ENCODE measurements at regions not wholly inside any gene's neighbourhood (a gene's known extent, or its start where the extent isn't known, plus 50 kb on each side); places are given as distances from the start of the nearest gene placed in this dataset.
"Not testable (repeated sequence)": the region's sequence is repeated elsewhere in the genome, so short reads cannot be mapped to it uniquely, and the experiment has no call there.

GRCh38 chr4:128684016-128684415, 125.5 kb upstream of the JADE1 start:
- no peak for ATAC-seq (replicated peaks in 6 of 8)
- no peak overlapping the region for H3K27ac ChIP-seq
- no peak overlapping the region for H3K4me3 ChIP-seq
- H3K4me1 ChIP-seq (replicated peaks in 1 of 2), result peaks cover 11 to 24% of the 10 kb centered on the region in 2 donors
- 20 to 83% (median 47%) methylated on average over 1 to 2 of the region's 2 CpGs; no CpG with 5 or more reads in 1 of the 10 experiments for WGBS, 10 experiments
- in situ Hi-C loops (cut with MboI; ENCODE audit: low pct_unique_long_range_greater_than_20kb in 2 of 9, low sequenced_read_pairs in 9 of 9, unreplicated experiment in 9 of 9), result no loop called here

- in situ Hi-C loops (cut with MboI; ENCODE audit: low pct_unique_long_range_greater_than_20kb in 2 of 9, low sequenced_read_pairs in 9 of 9, unreplicated experiment in 9 of 9), result no loop called here
- ATAC-seq (replicated peaks in 6 of 8), result peak in 3 of 8 experiments; percentile 50 to 64 (median 59)
- 0 to 100% (median 53%) methylated on average over 1 to 9 of the region's 9 CpGs for WGBS, 10 experiments
- Histone ChIP-seq H3K4me1 (replicated peaks in 1 of 2) (peaks cover 10 to 16% of the 10 kb centered on the region in 2 donors), H3K27ac (peak overlapping the region in 1 of 2 donors; percentile 53), H3K4me3 (no peak overlapping the region)
These were observed 126.4 kb upstream of the JADE1 start for GRCh38 chr4:128682942-128683666.

GRCh38 chr4:128676095-128676494, 133.4 kb upstream of the JADE1 start:
- Histone ChIP-seq H3K27ac (no peak overlapping the region), H3K4me3 (no peak overlapping the region), H3K4me1 (replicated peaks in 1 of 2) (no peaks in the 10 kb centered on the region)
- no peak for ATAC-seq (replicated peaks in 6 of 8)
- in situ Hi-C loops (cut with MboI; ENCODE audit: low pct_unique_long_range_greater_than_20kb in 2 of 9, low sequenced_read_pairs in 9 of 9, unreplicated experiment in 9 of 9), result no loop called here
- WGBS, 10 experiments, result 67 to 100% (median 90%) methylated on average over 1 of the region's 1 CpG; no CpG with 5 or more reads in 1 of the 10 experiments

DNA sequence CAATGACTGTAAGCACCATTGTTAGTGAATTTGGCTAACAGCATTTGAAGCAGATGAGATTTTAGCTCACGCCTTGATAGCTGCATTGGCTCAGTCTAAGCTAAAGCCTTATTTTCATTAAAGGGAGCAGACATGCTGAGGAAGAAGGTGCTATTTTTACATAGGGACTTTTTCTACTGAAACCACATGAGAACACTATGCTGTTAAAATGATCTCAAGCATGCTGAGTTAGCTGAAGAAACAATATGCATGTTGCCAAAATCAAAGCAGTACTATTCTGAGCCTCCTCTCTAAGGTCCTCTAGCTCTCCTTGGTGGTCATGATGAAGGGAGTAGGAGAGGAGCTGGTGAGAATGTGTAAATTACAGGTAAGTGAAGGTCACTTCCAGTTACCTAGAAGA, 134.4 kb upstream of the JADE1 start:
- Histone ChIP-seq H3K4me1 (replicated peaks in 1 of 2) (no peaks in the 10 kb centered on the region), H3K27ac (no peak overlapping the region), H3K4me3 (no peak overlapping the region)
- in situ Hi-C loops (cut with MboI; ENCODE audit: low pct_unique_long_range_greater_than_20kb in 2 of 9, low sequenced_read_pairs in 9 of 9, unreplicated experiment in 9 of 9), result no loop called here
- 17 to 100% (median 79%) methylated on average over 1 of the region's 1 CpG; no CpG with 5 or more reads in 2 of the 10 experiments for WGBS, 10 experiments
- ATAC-seq (replicated peaks in 6 of 8), result no peak

- 73 to 100% (median 97%) methylated on average over 1 to 6 of the region's 7 CpGs; no CpG with 5 or more reads in 3 of the 10 experiments for WGBS, 10 experiments
- H3K4me3 ChIP-seq; ATAC-seq (replicated peaks in 6 of 8); H3K27ac ChIP-seq; in situ Hi-C loops (cut with MboI; ENCODE audit: low pct_unique_long_range_greater_than_20kb in 2 of 9, low sequenced_read_pairs in 9 of 9, unreplicated experiment in 9 of 9); H3K4me1 ChIP-seq (replicated peaks in 1 of 2): not testable (repeated sequence)
These were observed 136.3 kb upstream of the JADE1 start for GRCh38 chr4:128673159-128673558.

- in situ Hi-C loops (cut with MboI; ENCODE audit: low pct_unique_long_range_greater_than_20kb in 2 of 9, low sequenced_read_pairs in 9 of 9, unreplicated experiment in 9 of 9); H3K4me3 ChIP-seq; H3K27ac ChIP-seq; ATAC-seq (replicated peaks in 6 of 8); H3K4me1 ChIP-seq (replicated peaks in 1 of 2): not testable (repeated sequence)
- 60 to 96% (median 78%) methylated on average over 1 to 6 of the region's 22 CpGs; no CpG with 5 or more reads in 7 of the 10 experiments for WGBS, 10 experiments
These were observed 136.9 kb upstream of the JADE1 start for GRCh38 chr4:128672596-128672995.

DNA sequence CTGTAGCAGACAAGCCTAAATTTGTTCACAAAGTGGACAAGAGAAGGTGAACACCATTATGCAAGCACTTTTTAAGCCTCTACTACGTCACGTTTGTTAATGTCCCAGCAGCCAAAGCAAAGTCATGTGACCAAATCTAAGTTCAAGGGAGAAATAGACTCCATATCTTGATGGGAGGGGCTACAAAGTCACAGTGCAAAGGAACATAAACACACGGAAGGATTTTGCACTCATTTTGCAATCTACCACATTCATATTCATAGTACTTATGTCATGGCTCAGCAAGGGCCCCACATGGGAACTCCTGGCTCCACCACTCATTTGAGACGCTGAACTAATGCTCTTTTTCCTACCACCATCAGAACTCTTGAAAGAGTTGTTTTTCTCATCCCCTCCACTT, 139.0 kb upstream of the JADE1 start:
- no peak overlapping the region for H3K27ac ChIP-seq
- no peak overlapping the region for H3K4me3 ChIP-seq
- in situ Hi-C loops (cut with MboI; ENCODE audit: low pct_unique_long_range_greater_than_20kb in 2 of 9, low sequenced_read_pairs in 9 of 9, unreplicated experiment in 9 of 9), result no loop called here
- no peak for ATAC-seq (replicated peaks in 6 of 8)
- H3K4me1 ChIP-seq (replicated peaks in 1 of 2), result no peaks in the 10 kb centered on the region
- 0 to 100% (median 74%) methylated on average over 1 to 4 of the region's 4 CpGs; no CpG with 5 or more reads in 2 of the 10 experiments for WGBS, 10 experiments

DNA sequence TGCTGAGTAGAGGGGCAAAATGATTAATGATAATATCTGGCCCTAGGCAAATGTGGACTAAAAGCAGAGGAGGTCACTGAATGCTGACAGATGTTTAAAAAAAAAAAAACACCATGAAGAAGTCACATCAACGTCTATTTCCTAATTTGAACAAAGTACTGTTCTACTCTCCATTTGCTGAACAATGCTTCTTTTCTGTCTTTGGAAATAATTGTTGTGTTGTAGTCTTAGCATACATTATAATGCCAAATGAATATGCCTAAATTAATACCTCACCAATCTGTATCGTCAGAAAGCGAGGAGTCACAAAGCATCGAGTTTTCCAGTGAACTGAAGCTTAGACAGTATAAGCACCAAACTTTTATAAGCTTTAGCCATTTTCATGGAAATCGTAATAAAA, 140.9 kb upstream of the JADE1 start:
- no peak overlapping the region for H3K27ac ChIP-seq
- H3K4me3 ChIP-seq, result no peak overlapping the region
- H3K4me1 ChIP-seq (replicated peaks in 1 of 2), result no peaks in the 10 kb centered on the region
- ATAC-seq (replicated peaks in 6 of 8), result no peak
- WGBS, 10 experiments, result 48 to 86% (median 81%) methylated on average over 1 to 5 of the region's 5 CpGs; no CpG with 5 or more reads in 1 of the 10 experiments
- in situ Hi-C loops (cut with MboI; ENCODE audit: low pct_unique_long_range_greater_than_20kb in 2 of 9, low sequenced_read_pairs in 9 of 9, unreplicated experiment in 9 of 9), result no loop called here

- WGBS, 10 experiments, result 41 to 93% (median 80%) methylated on average over 1 to 2 of the region's 2 CpGs; no CpG with 5 or more reads in 7 of the 10 experiments
- in situ Hi-C loops (cut with MboI; ENCODE audit: low pct_unique_long_range_greater_than_20kb in 2 of 9, low sequenced_read_pairs in 9 of 9, unreplicated experiment in 9 of 9), result no loop called here
- no peak for ATAC-seq (replicated peaks in 6 of 8)
- Histone ChIP-seq H3K4me1 (replicated peaks in 1 of 2) (no peaks in the 10 kb centered on the region), H3K27ac (no peak overlapping the region), H3K4me3 (no peak overlapping the region)
These were observed 144.0 kb upstream of the JADE1 start for GRCh38 chr4:128665514-128665913.

- Histone ChIP-seq H3K4me3 (no peak overlapping the region), H3K27ac (no peak overlapping the region), H3K4me1 (replicated peaks in 1 of 2) (no peaks in the 10 kb centered on the region)
- ATAC-seq (replicated peaks in 6 of 8), result no peak
- in situ Hi-C loops (cut with MboI; ENCODE audit: low pct_unique_long_range_greater_than_20kb in 2 of 9, low sequenced_read_pairs in 9 of 9, unreplicated experiment in 9 of 9), result no loop called here
- WGBS, 10 experiments, result 20 to 100% (median 90%) methylated on average over 1 to 2 of the region's 3 CpGs; no CpG with 5 or more reads in 6 of the 10 experiments
These were observed 146.2 kb upstream of the JADE1 start for GRCh38 chr4:128663325-128663724.

DNA sequence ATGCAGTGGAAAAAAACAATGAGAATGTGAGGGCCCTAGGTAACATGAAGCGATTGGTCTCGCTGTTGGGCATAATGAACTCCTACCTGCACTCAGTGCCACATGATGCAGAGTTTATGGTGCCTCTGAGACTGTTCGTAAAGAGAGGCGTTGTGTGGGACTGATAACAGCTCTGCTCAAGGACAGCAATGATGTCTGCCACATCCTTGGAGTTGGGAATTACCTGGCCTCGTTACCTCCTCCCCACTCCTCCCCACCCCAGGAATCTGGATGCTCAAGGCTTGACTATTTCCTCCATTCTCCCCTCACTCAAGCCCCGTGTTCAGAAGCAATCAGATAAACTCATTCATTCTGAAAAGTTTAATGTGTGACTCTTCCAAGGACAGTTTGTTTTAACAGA, 148.0 kb upstream of the JADE1 start:
- no peak overlapping the region for H3K27ac ChIP-seq
- in situ Hi-C loops (cut with MboI; ENCODE audit: low pct_unique_long_range_greater_than_20kb in 2 of 9, low sequenced_read_pairs in 9 of 9, unreplicated experiment in 9 of 9), result no loop called here
- WGBS, 10 experiments, result 39 to 100% (median 84%) methylated on average over 1 to 6 of the region's 6 CpGs; no CpG with 5 or more reads in 1 of the 10 experiments

GRCh38 chr4:128660361-128661215, 148.9 kb upstream of the JADE1 start:
- no peak for ATAC-seq (replicated peaks in 6 of 8)
- no peak overlapping the region for H3K27ac ChIP-seq
- 0 to 100% (median 93%) methylated on average over 1 to 3 of the region's 3 CpGs; no CpG with 5 or more reads in 2 of the 10 experiments for WGBS, 10 experiments
- in situ Hi-C loops (cut with MboI; ENCODE audit: low pct_unique_long_range_greater_than_20kb in 2 of 9, low sequenced_read_pairs in 9 of 9, unreplicated experiment in 9 of 9), result no loop called here
- H3K4me3 ChIP-seq, result no peak overlapping the region
- no peaks in the 10 kb centered on the region for H3K4me1 ChIP-seq (replicated peaks in 1 of 2)

More for the DNA sequence above, 148.0 kb upstream of the JADE1 start:
- no peaks in the 10 kb centered on the region for H3K4me1 ChIP-seq (replicated peaks in 1 of 2)
- no peak for ATAC-seq (replicated peaks in 6 of 8)
- no peak overlapping the region for H3K4me3 ChIP-seq

DNA sequence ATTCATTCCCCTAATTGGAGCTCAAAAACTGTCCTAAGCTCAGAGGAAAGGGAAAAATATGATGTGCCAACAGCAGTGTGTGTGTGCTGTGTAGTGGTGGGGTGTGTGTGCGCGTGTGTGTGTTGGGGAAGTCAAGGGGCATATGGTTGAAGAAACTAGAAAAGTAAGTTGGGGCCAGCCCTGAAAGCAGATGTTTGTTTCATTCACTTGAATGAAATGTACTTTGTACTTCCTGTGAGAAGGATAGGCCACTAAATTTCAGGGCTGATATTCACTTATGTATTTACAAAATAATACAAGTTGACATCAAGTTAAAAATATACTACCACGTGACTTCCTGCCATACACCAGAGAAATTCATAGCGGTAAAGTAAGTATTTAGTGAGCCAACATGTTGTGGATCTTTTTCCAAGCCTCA, 151.3 kb upstream of the JADE1 start:
- H3K4me1 ChIP-seq (replicated peaks in 1 of 2), result peaks cover 5 to 10% of the 10 kb centered on the region in 2 donors
- no peak overlapping the region for H3K27ac ChIP-seq
- H3K4me3 ChIP-seq, result no peak overlapping the region
- 56 to 100% (median 90%) methylated on average over 1 to 4 of the region's 4 CpGs; no CpG with 5 or more reads in 4 of the 10 experiments for WGBS, 10 experiments
- in situ Hi-C loops (cut with MboI; ENCODE audit: low pct_unique_long_range_greater_than_20kb in 2 of 9, low sequenced_read_pairs in 9 of 9, unreplicated experiment in 9 of 9), result no loop called here
- ATAC-seq (replicated peaks in 6 of 8), result no peak
